ENCODE measurements at regions not wholly inside any gene's neighbourhood (a gene's known extent, or its start where the extent isn't known, plus 50 kb on each side); places are given as distances from the start of the nearest gene placed in this dataset.
"Not testable (repeated sequence)": the region's sequence is repeated elsewhere in the genome, so short reads cannot be mapped to it uniquely, and the experiment has no call there.

GRCh38 chr1:176374967-176375569 lies 87.9 kb upstream of the PAPPA2 start:
- peak; percentile 89 for TF ChIP-seq CTCF (IDR thresholded peaks at IDR 0.05; ENCODE audit: unreplicated experiment)
- DNase-seq (ENCODE audit: low spot score), result peak; percentile 90
- H3K4me1 Mint-ChIP-seq (ENCODE audit: unreplicated experiment), result no peaks in the 10 kb centered on the region

GRCh38 chr1:176364236-176364905 lies 98.6 kb upstream of the PAPPA2 start:
- Mint-ChIP-seq H3K27me3 (ENCODE audit: unreplicated experiment) (no peaks in the 10 kb centered on the region), H3K4me3 (ENCODE audit: unreplicated experiment) (no peak overlapping the region), H3K9me3 (ENCODE audit: unreplicated experiment) (no peaks in the 10 kb centered on the region), H3K36me3 (ENCODE audit: low read depth, unreplicated experiment) (no peaks in the 10 kb centered on the region), H3K4me1 (ENCODE audit: unreplicated experiment) (no peaks in the 10 kb centered on the region), H3K27ac (ENCODE audit: unreplicated experiment) (no peak overlapping the region)
- DNase-seq (ENCODE audit: low spot score), result no peak
- TF ChIP-seq CTCF (IDR thresholded peaks at IDR 0.05; ENCODE audit: unreplicated experiment), result no peak

More at GRCh38 chr1:176374967-176375569, 87.9 kb upstream of the PAPPA2 start:
- H3K27ac Mint-ChIP-seq (ENCODE audit: unreplicated experiment), result no peak overlapping the region
- H3K4me3 Mint-ChIP-seq (ENCODE audit: unreplicated experiment), result no peak overlapping the region
- no peaks in the 10 kb centered on the region for H3K9me3 Mint-ChIP-seq (ENCODE audit: unreplicated experiment)
- no peaks in the 10 kb centered on the region for H3K36me3 Mint-ChIP-seq (ENCODE audit: low read depth, unreplicated experiment)
- no peaks in the 10 kb centered on the region for H3K27me3 Mint-ChIP-seq (ENCODE audit: unreplicated experiment)

GRCh38 chr1:176349135-176349715 lies 113.8 kb upstream of the PAPPA2 start:
- H3K9me3 Mint-ChIP-seq (ENCODE audit: unreplicated experiment); H3K36me3 Mint-ChIP-seq (ENCODE audit: low read depth, unreplicated experiment); H3K4me1 Mint-ChIP-seq (ENCODE audit: unreplicated experiment); DNase-seq (ENCODE audit: low spot score); H3K27me3 Mint-ChIP-seq (ENCODE audit: unreplicated experiment); H3K4me3 Mint-ChIP-seq (ENCODE audit: unreplicated experiment); H3K27ac Mint-ChIP-seq (ENCODE audit: unreplicated experiment): not testable (repeated sequence)

- no peaks in the 10 kb centered on the region for H3K9me3 Mint-ChIP-seq (ENCODE audit: unreplicated experiment)
- H3K36me3 Mint-ChIP-seq (ENCODE audit: low read depth, unreplicated experiment), result no peaks in the 10 kb centered on the region
- DNase-seq (ENCODE audit: low spot score), result no peak
- H3K4me3 Mint-ChIP-seq (ENCODE audit: unreplicated experiment), result no peak overlapping the region
- H3K4me1 Mint-ChIP-seq (ENCODE audit: unreplicated experiment), result no peaks in the 10 kb centered on the region
- H3K27ac Mint-ChIP-seq (ENCODE audit: unreplicated experiment), result no peak overlapping the region
- peaks cover 1% of the 10 kb centered on the region for H3K27me3 Mint-ChIP-seq (ENCODE audit: unreplicated experiment)
- no peak for TF ChIP-seq CTCF (IDR thresholded peaks at IDR 0.05; ENCODE audit: unreplicated experiment)
These were observed 121.3 kb upstream of the PAPPA2 start for GRCh38 chr1:176341656-176342055.

- no peak for DNase-seq (ENCODE audit: low spot score)
- Mint-ChIP-seq H3K9me3 (ENCODE audit: unreplicated experiment) (no peaks in the 10 kb centered on the region), H3K27me3 (ENCODE audit: unreplicated experiment) (no peaks in the 10 kb centered on the region), H3K36me3 (ENCODE audit: low read depth, unreplicated experiment) (no peaks in the 10 kb centered on the region), H3K4me3 (ENCODE audit: unreplicated experiment) (no peak overlapping the region), H3K27ac (ENCODE audit: unreplicated experiment) (no peak overlapping the region), H3K4me1 (ENCODE audit: unreplicated experiment) (no peaks in the 10 kb centered on the region)
- no peak for TF ChIP-seq CTCF (IDR thresholded peaks at IDR 0.05; ENCODE audit: unreplicated experiment)
These were observed 124.1 kb upstream of the PAPPA2 start for GRCh38 chr1:176338877-176339276.
